ENCODE measurements at regions not wholly inside any gene's neighbourhood (a gene's known extent, or its start where the extent isn't known, plus 50 kb on each side); places are given as distances from the start of the nearest gene placed in this dataset.

DNA sequence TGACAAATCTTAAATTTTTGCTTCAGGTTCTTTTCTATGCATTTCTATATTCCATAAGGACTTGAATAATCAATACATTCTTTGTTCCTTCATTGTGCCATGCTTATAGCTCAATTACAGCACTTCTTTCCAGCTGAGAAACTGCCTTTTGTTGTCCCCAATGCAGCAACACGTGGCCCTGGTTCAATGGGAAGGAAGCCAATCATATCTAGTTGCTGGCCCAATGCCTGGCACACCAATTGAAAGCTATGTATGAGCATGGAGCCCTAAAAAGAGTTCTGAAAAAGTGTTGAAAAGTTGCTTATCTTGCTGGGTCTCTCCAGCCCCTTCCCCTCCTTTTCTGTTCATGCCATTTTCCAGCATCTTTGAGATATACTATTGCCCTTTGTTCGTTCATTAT, 448.0 kb upstream of the FAT3 start:
- TF ChIP-seq, protein P1, sequence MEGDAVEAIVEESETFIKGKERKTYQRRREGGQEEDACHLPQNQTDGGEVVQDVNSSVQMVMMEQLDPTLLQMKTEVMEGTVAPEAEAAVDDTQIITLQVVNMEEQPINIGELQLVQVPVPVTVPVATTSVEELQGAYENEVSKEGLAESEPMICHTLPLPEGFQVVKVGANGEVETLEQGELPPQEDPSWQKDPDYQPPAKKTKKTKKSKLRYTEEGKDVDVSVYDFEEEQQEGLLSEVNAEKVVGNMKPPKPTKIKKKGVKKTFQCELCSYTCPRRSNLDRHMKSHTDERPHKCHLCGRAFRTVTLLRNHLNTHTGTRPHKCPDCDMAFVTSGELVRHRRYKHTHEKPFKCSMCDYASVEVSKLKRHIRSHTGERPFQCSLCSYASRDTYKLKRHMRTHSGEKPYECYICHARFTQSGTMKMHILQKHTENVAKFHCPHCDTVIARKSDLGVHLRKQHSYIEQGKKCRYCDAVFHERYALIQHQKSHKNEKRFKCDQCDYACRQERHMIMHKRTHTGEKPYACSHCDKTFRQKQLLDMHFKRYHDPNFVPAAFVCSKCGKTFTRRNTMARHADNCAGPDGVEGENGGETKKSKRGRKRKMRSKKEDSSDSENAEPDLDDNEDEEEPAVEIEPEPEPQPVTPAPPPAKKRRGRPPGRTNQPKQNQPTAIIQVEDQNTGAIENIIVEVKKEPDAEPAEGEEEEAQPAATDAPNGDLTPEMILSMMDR (conservative IDR thresholded peaks at IDR 0.05; ENCODE audit: low read depth, low read length), result no peak
- no peak for TF ChIP-seq CEBPB (IDR thresholded peaks at IDR 0.05; ENCODE audit: low read depth, low read length)
- no peak for TF ChIP-seq RAD21 (IDR thresholded peaks at IDR 0.05; ENCODE audit: low read length)
- no peak for TF ChIP-seq POLR2A (IDR thresholded peaks at IDR 0.05; ENCODE audit: low read depth, low read length)
- TF ChIP-seq MAZ (IDR thresholded peaks at IDR 0.05; ENCODE audit: borderline replicate concordance, low read depth, low read length), result no peak
- no peak for TF ChIP-seq RCOR1 (IDR thresholded peaks at IDR 0.05; ENCODE audit: insufficient replicate concordance, low read length)
- no peak for TF ChIP-seq SMC3 (IDR thresholded peaks at IDR 0.05; ENCODE audit: low read depth, low read length)
- TF ChIP-seq RFX5 (IDR thresholded peaks at IDR 0.05; ENCODE audit: low read depth, low read length), result no peak
- no peak for TF ChIP-seq FOS (IDR thresholded peaks at IDR 0.05; ENCODE audit: low read depth, low read length)

All from IMR-90 (cell line).